CD14-positive monocyte (primary cell): ENCODE measurements at regions not wholly inside any gene's neighbourhood (a gene's known extent, or its start where the extent isn't known, plus 50 kb on each side); places are given as distances from the start of the nearest gene placed in this dataset.
"Not testable (repeated sequence)": the region's sequence is repeated elsewhere in the genome, so short reads cannot be mapped to it uniquely, and the experiment has no call there.

ENCODE experiments used
- DNase-seq, 3 donors: peaks; one replicate each; pipeline ENCODE4 v3.0.0-alpha.2; 2011 to 2022
- H2AFZ ChIP-seq: 2 replicates; pipeline ENCODE4 v1.6.0; 2012; ENCODE audit warnings: mild to moderate bottlenecking, low read depth, low read length, inconsistent platforms; ENCODE audit not compliant: insufficient read depth, poor library complexity, severe bottlenecking
- H3K27ac ChIP-seq, 2 donors: 1 replicate in 1 of 2; 2 replicates in 1 of 2; pipeline ENCODE4 v1.5.1; 2012 to 2013; ENCODE audit warnings: low read length in 2 of 2, control low read depth in 1 of 2, inconsistent platforms in 1 of 2, low read depth in 1 of 2, mild to moderate bottlenecking in 1 of 2
- H3K27me3 ChIP-seq, 2 donors: one replicate each; pipeline versions ENCODE4 v1.6.0 to v1.6.1; 2011 to 2013; ENCODE audit warnings: low read length in 2 of 2; ENCODE audit not compliant: control insufficient read depth in 2 of 2, insufficient read depth in 2 of 2
- H3K36me3 ChIP-seq, 2 donors: replicated peaks in 1 of 2; 1 replicate in 1 of 2; 2 replicates in 1 of 2; pipeline versions ENCODE4 v1.5.1 to v1.6.1; 2012 to 2013; ENCODE audit warnings: low read length in 2 of 2, control low read depth in 1 of 2, inconsistent platforms in 1 of 2, mild to moderate bottlenecking in 1 of 2; ENCODE audit not compliant: insufficient read depth in 2 of 2, control insufficient read depth in 1 of 2
- H3K4me1 ChIP-seq, 2 donors: 1 replicate in 1 of 2; 2 replicates in 1 of 2; pipeline versions ENCODE4 v1.5.1 to v1.6.1; 2012 to 2013; ENCODE audit warnings: low read length in 2 of 2, control low read depth in 1 of 2, inconsistent platforms in 1 of 2, mild to moderate bottlenecking in 1 of 2, moderate library complexity in 1 of 2; ENCODE audit not compliant: insufficient read depth in 2 of 2, control insufficient read depth in 1 of 2
- H3K4me2 ChIP-seq: replicated peaks from 2 replicates; pipeline ENCODE3; 2012; ENCODE audit warnings: low read length, moderate library complexity, mild to moderate bottlenecking; ENCODE audit not compliant: poor library complexity, severe bottlenecking; ENCODE audit errors: extremely low read depth
- H3K4me3 ChIP-seq, 3 experiments: fragments of 200-600 bp in 1 of 3; sonication (generic) in 1 of 3; replicated peaks in 1 of 3; 1 replicate in 2 of 3; 2 replicates in 1 of 3; pipeline ENCODE4 v1.5.1; 2011 to 2013; ENCODE audit warnings: low read length in 3 of 3, mild to moderate bottlenecking in 3 of 3, control low read depth in 2 of 3, low read depth in 2 of 3, inconsistent platforms in 1 of 3, moderate library complexity in 1 of 3
- H3K79me2 ChIP-seq: 2 replicates; pipeline ENCODE4 v1.6.0; 2012; ENCODE audit warnings: mild to moderate bottlenecking, control low read depth, inconsistent platforms, low read length, moderate library complexity; ENCODE audit not compliant: insufficient read depth
- H3K9ac ChIP-seq: 2 replicates; pipeline ENCODE4 v1.6.0; 2017; ENCODE audit warnings: low read length, mild to moderate bottlenecking; ENCODE audit not compliant: insufficient read depth, poor library complexity, severe bottlenecking
- H3K9me3 ChIP-seq, 2 donors: replicated peaks in 1 of 2; 1 replicate in 1 of 2; 2 replicates in 1 of 2; pipeline versions ENCODE4 v1.5.1 to v1.6.1; 2012 to 2013; ENCODE audit warnings: low read length in 2 of 2, control low read depth in 1 of 2; ENCODE audit not compliant: control insufficient read depth in 1 of 2, insufficient read depth in 1 of 2
- H4K20me1 ChIP-seq: 2 replicates; pipeline ENCODE4 v1.6.0; 2012; ENCODE audit warnings: mild to moderate bottlenecking, low read length, control low read depth, moderate library complexity; ENCODE audit not compliant: insufficient read depth
- H3K27ac Mint-ChIP-seq, 7 donors: one replicate each; pipeline ENCODE4 v1.8.0; 2020; ENCODE audit warnings: mild to moderate bottlenecking in 7 of 7, mixed read lengths in 7 of 7, moderate library complexity in 6 of 7, inconsistent platforms in 2 of 7
- H3K27me3 Mint-ChIP-seq, 3 donors: one replicate each; pipeline ENCODE4 v1.8.0; 2021 to 2022; ENCODE audit warnings: low read depth in 3 of 3, mild to moderate bottlenecking in 3 of 3, mixed read lengths in 3 of 3, moderate library complexity in 3 of 3, inconsistent platforms in 1 of 3
- H3K36me3 Mint-ChIP-seq, 2 donors: one replicate each; pipeline ENCODE4 v1.8.0; 2020; ENCODE audit warnings: mixed read lengths in 2 of 2, inconsistent platforms in 1 of 2, mild to moderate bottlenecking in 1 of 2
- H3K4me1 Mint-ChIP-seq: one replicate; pipeline ENCODE4 v1.8.0; 2020; ENCODE audit warnings: mild to moderate bottlenecking, mixed read lengths
- H3K4me3 Mint-ChIP-seq, 2 donors: one replicate each; pipeline ENCODE4 v1.8.0; 2020; ENCODE audit warnings: mild to moderate bottlenecking in 2 of 2, mixed read lengths in 2 of 2, moderate library complexity in 1 of 2
- H3K9me3 Mint-ChIP-seq, 7 donors: one replicate each; pipeline ENCODE4 v1.8.0; 2020 to 2022; ENCODE audit warnings: mixed read lengths in 7 of 7, mild to moderate bottlenecking in 6 of 7, moderate library complexity in 6 of 7, inconsistent platforms in 2 of 7
- WGBS: methylation state at CpG from one replicate; pipeline ENCODE4 v1.1.5; 2013; ENCODE audit warnings: missing lambda C conversion rate; ENCODE audit not compliant: insufficient coverage; 5-methylcytosine and 5-hydroxymethylcytosine counted together
- intact Hi-C, 2 donors: fragments of 100-400 bp; cut with micrococcal nuclease; formaldehyde crosslinking; loops; one replicate each; pipeline versions ENCODE4 v1.15.0 to v1.15.1; 2023
- TF ChIP-seq, protein P1 (sequence below): fragments of 200-600 bp; IDR thresholded peaks from one replicate; pipeline ENCODE4 v1.8.0; 2022; ENCODE audit warnings: antibody characterized with exemption, mild to moderate bottlenecking

DNA sequence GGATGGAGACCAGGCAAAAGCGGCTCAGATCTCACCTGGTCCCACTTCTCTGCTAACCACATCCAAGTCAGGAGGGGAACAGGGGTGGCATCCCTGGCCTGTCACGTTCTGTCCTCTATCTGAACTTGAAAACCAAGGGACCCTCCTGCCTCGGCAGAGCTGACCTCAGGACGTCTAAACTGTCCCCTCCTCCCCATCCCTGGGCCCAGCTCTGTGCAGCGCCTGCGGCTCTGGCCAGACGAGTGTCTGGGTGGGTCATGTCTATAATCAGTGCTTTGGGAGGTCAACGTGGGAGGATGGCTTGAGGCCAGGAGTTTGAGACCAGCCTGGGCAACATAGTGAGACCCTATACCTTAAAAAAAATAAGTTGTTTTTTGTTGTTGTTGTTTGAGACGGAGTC, 70.0 kb upstream of the ZNF479 start:
- Histone ChIP-seq H3K9me3 (peaks cover 12 to 58% of the 10 kb centered on the region in 2 donors), H3K4me2 (no peak overlapping the region), H3K36me3 (no peaks in the 10 kb centered on the region), H3K4me3 (no peak overlapping the region), H4K20me1 (no peaks in the 10 kb centered on the region), H3K27me3 (no peaks in the 10 kb centered on the region), H3K9ac (no peak overlapping the region), H2AFZ (no peak overlapping the region), H3K4me1 (no peaks in the 10 kb centered on the region), H3K27ac (peak overlapping the region in 1 of 2 donors; percentile 4), H3K79me2 (no peaks in the 10 kb centered on the region)
- H3K4me1 Mint-ChIP-seq = no peaks in the 10 kb centered on the region
- H3K9me3 Mint-ChIP-seq = peaks cover 38 to 76% (median 57%) of the 10 kb centered on the region in 7 donors
- H3K27ac Mint-ChIP-seq = no peak overlapping the region
- no peak overlapping the region for H3K4me3 Mint-ChIP-seq
- 80% methylated on average over 3 of the region's 9 CpGs for WGBS
- no peaks in the 10 kb centered on the region for H3K36me3 Mint-ChIP-seq
- intact Hi-C loops = no loop called here
- peaks cover 0 to 3% (median 1%) of the 10 kb centered on the region in 3 donors for H3K27me3 Mint-ChIP-seq
- no peak for DNase-seq
- TF ChIP-seq, protein P1, sequence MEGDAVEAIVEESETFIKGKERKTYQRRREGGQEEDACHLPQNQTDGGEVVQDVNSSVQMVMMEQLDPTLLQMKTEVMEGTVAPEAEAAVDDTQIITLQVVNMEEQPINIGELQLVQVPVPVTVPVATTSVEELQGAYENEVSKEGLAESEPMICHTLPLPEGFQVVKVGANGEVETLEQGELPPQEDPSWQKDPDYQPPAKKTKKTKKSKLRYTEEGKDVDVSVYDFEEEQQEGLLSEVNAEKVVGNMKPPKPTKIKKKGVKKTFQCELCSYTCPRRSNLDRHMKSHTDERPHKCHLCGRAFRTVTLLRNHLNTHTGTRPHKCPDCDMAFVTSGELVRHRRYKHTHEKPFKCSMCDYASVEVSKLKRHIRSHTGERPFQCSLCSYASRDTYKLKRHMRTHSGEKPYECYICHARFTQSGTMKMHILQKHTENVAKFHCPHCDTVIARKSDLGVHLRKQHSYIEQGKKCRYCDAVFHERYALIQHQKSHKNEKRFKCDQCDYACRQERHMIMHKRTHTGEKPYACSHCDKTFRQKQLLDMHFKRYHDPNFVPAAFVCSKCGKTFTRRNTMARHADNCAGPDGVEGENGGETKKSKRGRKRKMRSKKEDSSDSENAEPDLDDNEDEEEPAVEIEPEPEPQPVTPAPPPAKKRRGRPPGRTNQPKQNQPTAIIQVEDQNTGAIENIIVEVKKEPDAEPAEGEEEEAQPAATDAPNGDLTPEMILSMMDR = no peak

DNA sequence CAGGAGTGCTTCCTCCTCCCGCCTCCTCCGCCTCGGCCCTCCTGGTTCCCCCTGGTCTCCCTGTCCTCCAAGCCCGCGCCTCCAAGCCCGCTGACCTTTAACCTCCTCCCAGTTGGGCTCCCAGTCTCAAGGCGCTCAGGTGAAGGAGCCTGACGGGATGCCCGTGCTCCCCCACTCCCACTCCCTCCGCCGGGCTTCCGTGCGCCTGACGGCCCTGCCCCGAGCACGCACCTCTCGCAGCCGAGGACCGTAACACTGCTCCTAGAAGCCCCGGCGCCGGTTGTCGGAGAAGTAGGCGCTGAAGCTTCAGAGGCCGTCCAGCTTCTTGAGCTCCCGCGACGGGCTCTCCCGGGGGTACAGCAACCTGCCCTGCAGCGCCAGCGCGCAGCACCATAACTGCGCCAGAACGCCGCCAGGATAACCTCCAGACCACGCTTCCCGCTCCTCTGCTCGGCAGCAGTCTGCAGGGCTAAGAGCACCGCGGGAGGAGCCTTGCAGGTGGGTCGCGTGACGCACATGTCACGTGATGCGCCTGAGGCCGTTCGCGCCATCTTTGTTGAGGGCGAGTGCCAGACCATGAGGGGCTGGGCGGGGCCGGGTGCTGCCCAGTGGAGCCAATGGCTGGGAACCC, 71.0 kb upstream of the ZNF479 start:
- peaks cover 0 to 5% (median 1%) of the 10 kb centered on the region in 3 donors for H3K27me3 Mint-ChIP-seq
- no peaks in the 10 kb centered on the region for H3K36me3 ChIP-seq
- H3K36me3 Mint-ChIP-seq = no peaks in the 10 kb centered on the region
- H3K4me3 ChIP-seq = no peak overlapping the region
- no peak overlapping the region for H3K27ac ChIP-seq
- no peaks in the 10 kb centered on the region for H3K79me2 ChIP-seq
- no peak overlapping the region for H3K4me2 ChIP-seq
- intact Hi-C loops = no loop called here
- no peak overlapping the region for H2AFZ ChIP-seq
- H3K4me1 ChIP-seq = no peaks in the 10 kb centered on the region
- H3K4me3 Mint-ChIP-seq = no peak overlapping the region
- H3K27ac Mint-ChIP-seq = no peak overlapping the region
- 48% methylated on average over 49 of the region's 51 CpGs for WGBS
- TF ChIP-seq, protein P1 = no peak
- no peak for DNase-seq
- no peaks in the 10 kb centered on the region for H3K27me3 ChIP-seq
- H3K9ac ChIP-seq = no peak overlapping the region
- H3K9me3 Mint-ChIP-seq = peaks cover 46 to 87% (median 65%) of the 10 kb centered on the region in 7 donors
- no peaks in the 10 kb centered on the region for H3K4me1 Mint-ChIP-seq
- H3K9me3 ChIP-seq = peaks cover 22 to 67% of the 10 kb centered on the region in 2 donors
- H4K20me1 ChIP-seq = no peaks in the 10 kb centered on the region

DNA sequence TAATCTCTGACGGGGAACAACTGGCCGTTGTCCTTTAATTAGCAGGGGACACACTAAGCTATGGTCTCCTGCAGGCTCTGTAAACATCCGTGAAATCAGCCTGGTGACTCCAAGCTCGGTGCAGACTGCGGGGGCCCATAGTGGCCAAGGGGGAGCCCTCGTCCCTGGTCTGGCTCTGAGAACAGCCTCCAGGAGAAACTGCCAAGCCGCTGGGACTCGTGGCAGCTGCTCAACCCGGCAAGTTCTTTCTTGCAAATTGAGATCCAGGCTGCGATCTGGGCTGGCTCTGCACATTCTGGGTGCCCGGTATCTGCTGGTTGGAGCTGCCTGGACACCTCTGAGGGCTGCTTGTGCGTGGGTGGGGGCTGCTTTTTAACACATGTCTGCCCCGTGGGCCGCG, 71.6 kb upstream of the ZNF479 start:
- H2AFZ ChIP-seq, H3K27me3 Mint-ChIP-seq, H3K4me3 ChIP-seq, H3K4me3 Mint-ChIP-seq, H3K27me3 ChIP-seq, H3K4me2 ChIP-seq, H3K9ac ChIP-seq, H3K4me1 ChIP-seq, H3K27ac ChIP-seq, H3K36me3 ChIP-seq, H3K36me3 Mint-ChIP-seq, H4K20me1 ChIP-seq, intact Hi-C loops, H3K79me2 ChIP-seq, DNase-seq, H3K4me1 Mint-ChIP-seq, H3K27ac Mint-ChIP-seq: not testable (repeated sequence)
- 67% methylated on average over 15 of the region's 15 CpGs for whole genome bisulfite sequencing
- peaks cover 46 to 88% (median 66%) of the 10 kb centered on the region in 7 donors for H3K9me3 Mint-ChIP-seq
- H3K9me3 ChIP-seq = peaks cover 27 to 73% of the 10 kb centered on the region in 2 donors
